ENCODE measurements at regions not wholly inside any gene's neighbourhood (a gene's known extent, or its start where the extent isn't known, plus 50 kb on each side); places are given as distances from the start of the nearest gene placed in this dataset.
"Not testable (repeated sequence)": the region's sequence is repeated elsewhere in the genome, so short reads cannot be mapped to it uniquely, and the experiment has no call there.

GRCh38 chr5:136743052-136743451 lies 377.7 kb upstream of the TRPC7 start:
- peaks cover 22% of the 10 kb centered on the region for H3K9me3 Mint-ChIP-seq
- H3K4me1 Mint-ChIP-seq: no peaks in the 10 kb centered on the region
- DNase-seq (ENCODE audit: low spot score in 2 of 2) (no peak), ATAC-seq (ENCODE audit: low read depth) (no peak)
- no peaks in the 10 kb centered on the region for H3K36me3 Mint-ChIP-seq
- H3K27me3 Mint-ChIP-seq: peaks cover 3% of the 10 kb centered on the region
- H3K4me3 Mint-ChIP-seq: no peak overlapping the region
- no peak overlapping the region for H3K27ac Mint-ChIP-seq

GRCh38 chr5:136740228-136740627 lies 374.9 kb upstream of the TRPC7 start:
- no peak overlapping the region for H3K4me3 Mint-ChIP-seq
- H3K27me3 Mint-ChIP-seq: peaks cover 3% of the 10 kb centered on the region
- ATAC-seq (ENCODE audit: low read depth) (no peak), DNase-seq (ENCODE audit: low spot score in 2 of 2) (no peak)
- H3K9me3 Mint-ChIP-seq: peaks cover 21% of the 10 kb centered on the region
- no peaks in the 10 kb centered on the region for H3K36me3 Mint-ChIP-seq
- no peaks in the 10 kb centered on the region for H3K4me1 Mint-ChIP-seq
- no peak overlapping the region for H3K27ac Mint-ChIP-seq

GRCh38 chr5:136739271-136739670 lies 373.9 kb upstream of the TRPC7 start:
- H3K4me1 Mint-ChIP-seq; ATAC-seq (ENCODE audit: low read depth); H3K36me3 Mint-ChIP-seq; H3K27ac Mint-ChIP-seq; H3K4me3 Mint-ChIP-seq; H3K27me3 Mint-ChIP-seq; DNase-seq (ENCODE audit: low spot score in 2 of 2): not testable (repeated sequence)
- H3K9me3 Mint-ChIP-seq: peaks cover 18% of the 10 kb centered on the region

- Mint-ChIP-seq H3K9me3 (peaks cover 18% of the 10 kb centered on the region), H3K27me3 (peaks cover 3% of the 10 kb centered on the region), H3K36me3 (no peaks in the 10 kb centered on the region), H3K27ac (no peak overlapping the region), H3K4me1 (no peaks in the 10 kb centered on the region), H3K4me3 (no peak overlapping the region)
- ATAC-seq (ENCODE audit: low read depth): no peak
- no peak for DNase-seq (ENCODE audit: low spot score in 2 of 2)
These were observed 373.5 kb upstream of the TRPC7 start for GRCh38 chr5:136738829-136739228.

GRCh38 chr5:136736021-136736420 lies 370.7 kb upstream of the TRPC7 start:
- H3K9me3 Mint-ChIP-seq: peaks cover 10% of the 10 kb centered on the region
- peaks cover 3% of the 10 kb centered on the region for H3K27me3 Mint-ChIP-seq
- ATAC-seq (ENCODE audit: low read depth) (no peak), DNase-seq (ENCODE audit: low spot score in 2 of 2) (no peak)
- no peaks in the 10 kb centered on the region for H3K36me3 Mint-ChIP-seq
- H3K4me3 Mint-ChIP-seq: no peak overlapping the region
- no peaks in the 10 kb centered on the region for H3K4me1 Mint-ChIP-seq
- no peak overlapping the region for H3K27ac Mint-ChIP-seq

GRCh38 chr5:136735611-136736010 lies 370.3 kb upstream of the TRPC7 start:
- not testable (repeated sequence) for H3K9me3 Mint-ChIP-seq; ATAC-seq (ENCODE audit: low read depth); H3K27me3 Mint-ChIP-seq; H3K36me3 Mint-ChIP-seq; H3K4me1 Mint-ChIP-seq; H3K27ac Mint-ChIP-seq; DNase-seq (ENCODE audit: low spot score in 2 of 2); H3K4me3 Mint-ChIP-seq

- DNase-seq (ENCODE audit: low spot score in 2 of 2) (no peak), ATAC-seq (ENCODE audit: low read depth) (no peak)
- no peaks in the 10 kb centered on the region for H3K36me3 Mint-ChIP-seq
- H3K9me3 Mint-ChIP-seq: peaks cover 9% of the 10 kb centered on the region
- H3K27ac Mint-ChIP-seq: no peak overlapping the region
- peaks cover 3% of the 10 kb centered on the region for H3K27me3 Mint-ChIP-seq
- no peaks in the 10 kb centered on the region for H3K4me1 Mint-ChIP-seq
- no peak overlapping the region for H3K4me3 Mint-ChIP-seq
These were observed 369.3 kb upstream of the TRPC7 start for GRCh38 chr5:136734628-136735027.

GRCh38 chr5:136732751-136733150 lies 367.4 kb upstream of the TRPC7 start:
- Mint-ChIP-seq H3K4me1 (no peaks in the 10 kb centered on the region), H3K4me3 (no peak overlapping the region), H3K9me3 (peaks cover under 1% of the 10 kb centered on the region), H3K36me3 (no peaks in the 10 kb centered on the region), H3K27ac (no peak overlapping the region), H3K27me3 (no peaks in the 10 kb centered on the region)
- DNase-seq (ENCODE audit: low spot score in 2 of 2) (no peak), ATAC-seq (ENCODE audit: low read depth) (no peak)

- no peaks in the 10 kb centered on the region for H3K36me3 Mint-ChIP-seq
- DNase-seq (ENCODE audit: low spot score in 2 of 2) (no peak), ATAC-seq (ENCODE audit: low read depth) (no peak)
- H3K4me3 Mint-ChIP-seq: no peak overlapping the region
- no peak overlapping the region for H3K27ac Mint-ChIP-seq
- no peaks in the 10 kb centered on the region for H3K27me3 Mint-ChIP-seq
- no peaks in the 10 kb centered on the region for H3K9me3 Mint-ChIP-seq
- H3K4me1 Mint-ChIP-seq: no peaks in the 10 kb centered on the region
These were observed 366.0 kb upstream of the TRPC7 start for GRCh38 chr5:136731241-136731900.

- DNase-seq (ENCODE audit: low spot score in 2 of 2) (no peak), ATAC-seq (ENCODE audit: low read depth) (no peak)
- Mint-ChIP-seq H3K9me3 (no peaks in the 10 kb centered on the region), H3K4me3 (no peak overlapping the region), H3K27ac (no peak overlapping the region), H3K4me1 (no peaks in the 10 kb centered on the region), H3K36me3 (no peaks in the 10 kb centered on the region), H3K27me3 (no peaks in the 10 kb centered on the region)
These were observed 365.1 kb upstream of the TRPC7 start for GRCh38 chr5:136730426-136730825.

GRCh38 chr5:136729901-136730355 lies 364.6 kb upstream of the TRPC7 start:
- H3K27me3 Mint-ChIP-seq: no peaks in the 10 kb centered on the region
- no peak overlapping the region for H3K4me3 Mint-ChIP-seq
- no peak for DNase-seq (ENCODE audit: low spot score in 2 of 2)
- H3K4me1 Mint-ChIP-seq: no peaks in the 10 kb centered on the region
- no peaks in the 10 kb centered on the region for H3K36me3 Mint-ChIP-seq
- H3K9me3 Mint-ChIP-seq: no peaks in the 10 kb centered on the region
- ATAC-seq (ENCODE audit: low read depth): no peak
- H3K27ac Mint-ChIP-seq: no peak overlapping the region

GRCh38 chr5:136726506-136726905 lies 361.2 kb upstream of the TRPC7 start:
- no peak overlapping the region for H3K27ac Mint-ChIP-seq
- no peak overlapping the region for H3K4me3 Mint-ChIP-seq
- peaks cover 1% of the 10 kb centered on the region for H3K9me3 Mint-ChIP-seq
- H3K27me3 Mint-ChIP-seq: no peaks in the 10 kb centered on the region
- H3K36me3 Mint-ChIP-seq: no peaks in the 10 kb centered on the region
- DNase-seq (ENCODE audit: low spot score in 2 of 2) (no peak), ATAC-seq (ENCODE audit: low read depth) (no peak)
- H3K4me1 Mint-ChIP-seq: no peaks in the 10 kb centered on the region

- ATAC-seq (ENCODE audit: low read depth) (no peak), DNase-seq (ENCODE audit: low spot score in 2 of 2) (no peak)
- Mint-ChIP-seq H3K9me3 (peaks cover 1% of the 10 kb centered on the region), H3K27me3 (no peaks in the 10 kb centered on the region), H3K4me3 (no peak overlapping the region), H3K4me1 (no peaks in the 10 kb centered on the region), H3K27ac (no peak overlapping the region), H3K36me3 (no peaks in the 10 kb centered on the region)
These were observed 358.8 kb upstream of the TRPC7 start for GRCh38 chr5:136724161-136724560.

- Mint-ChIP-seq H3K4me1 (no peaks in the 10 kb centered on the region), H3K36me3 (no peaks in the 10 kb centered on the region), H3K27me3 (no peaks in the 10 kb centered on the region), H3K4me3 (no peak overlapping the region), H3K27ac (no peak overlapping the region), H3K9me3 (peaks cover 3% of the 10 kb centered on the region)
- DNase-seq (ENCODE audit: low spot score in 2 of 2) (no peak), ATAC-seq (ENCODE audit: low read depth) (no peak)
These were observed 357.2 kb upstream of the TRPC7 start for GRCh38 chr5:136722581-136722980.

GRCh38 chr5:136722086-136722485 lies 356.7 kb upstream of the TRPC7 start:
- Mint-ChIP-seq H3K27ac (no peak overlapping the region), H3K36me3 (no peaks in the 10 kb centered on the region), H3K4me3 (no peak overlapping the region), H3K4me1 (no peaks in the 10 kb centered on the region), H3K9me3 (peaks cover 6% of the 10 kb centered on the region), H3K27me3 (no peaks in the 10 kb centered on the region)
- no peak for DNase-seq (ENCODE audit: low spot score in 2 of 2)
- ATAC-seq (ENCODE audit: low read depth): no peak

Data from memory B cell (primary cell).